HK-2 (cell line): ENCODE measurements at regions not wholly inside any gene's neighbourhood (a gene's known extent, or its start where the extent isn't known, plus 50 kb on each side); places are given as distances from the start of the nearest gene placed in this dataset.
"Not testable (repeated sequence)": the region's sequence is repeated elsewhere in the genome, so short reads cannot be mapped to it uniquely, and the experiment has no call there.

Experiments
- DNase-seq: peaks from one replicate; pipeline ENCODE4 v3.0.0-alpha.2; 2018; ENCODE audit not compliant: unreplicated experiment

DNA sequence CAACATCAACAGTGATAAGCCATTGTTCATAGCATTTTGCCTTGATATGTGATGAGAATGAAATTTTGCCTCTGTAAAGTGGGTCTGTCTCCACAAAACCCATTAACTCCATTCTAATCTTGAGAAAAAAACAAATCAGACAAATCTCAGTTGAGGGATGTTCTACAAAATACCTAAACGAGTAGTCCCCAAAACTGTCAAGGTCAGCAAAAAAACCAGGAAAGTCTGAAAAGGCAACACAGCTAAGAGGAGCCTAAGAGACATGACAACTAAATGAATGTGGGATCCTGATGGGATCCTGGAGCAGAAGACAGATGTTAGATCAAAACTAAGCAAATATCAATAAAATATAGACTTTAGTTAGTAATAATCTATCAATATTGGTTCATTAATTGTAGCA is 431.6 kb upstream of the SPTLC3 start:
- DNase-seq, result no peak

DNA sequence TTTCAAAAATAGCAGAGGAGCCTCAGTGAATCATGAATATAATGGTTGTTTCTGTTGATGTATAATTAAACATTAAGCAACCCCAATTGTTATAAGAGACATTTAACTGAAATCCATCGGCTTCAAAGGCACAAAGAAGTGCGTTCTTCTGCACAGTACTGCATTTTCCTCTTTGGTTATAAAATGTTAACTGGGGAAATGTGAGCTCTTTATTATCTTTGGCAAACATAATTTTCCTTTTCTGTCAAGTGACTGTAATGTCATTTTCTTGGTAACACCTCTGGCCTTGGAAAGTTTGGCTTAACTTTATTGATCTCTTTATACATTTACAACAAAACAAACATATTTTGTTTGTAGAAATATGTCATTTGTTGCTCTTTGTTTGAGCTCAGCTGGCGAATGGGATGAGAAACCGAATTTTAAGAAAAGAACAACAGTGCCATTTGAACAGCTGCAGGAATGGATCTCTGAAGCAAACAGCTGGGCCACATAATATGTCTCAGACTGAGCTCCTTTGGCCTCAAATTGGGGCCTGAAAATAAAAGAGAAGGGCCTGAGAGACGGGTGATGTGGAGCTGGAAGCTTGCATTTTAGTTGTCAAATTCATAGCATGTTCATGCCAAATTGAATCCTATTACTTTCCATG is 427.0 kb upstream of the SPTLC3 start:
- DNase-seq, result no peak

DNA sequence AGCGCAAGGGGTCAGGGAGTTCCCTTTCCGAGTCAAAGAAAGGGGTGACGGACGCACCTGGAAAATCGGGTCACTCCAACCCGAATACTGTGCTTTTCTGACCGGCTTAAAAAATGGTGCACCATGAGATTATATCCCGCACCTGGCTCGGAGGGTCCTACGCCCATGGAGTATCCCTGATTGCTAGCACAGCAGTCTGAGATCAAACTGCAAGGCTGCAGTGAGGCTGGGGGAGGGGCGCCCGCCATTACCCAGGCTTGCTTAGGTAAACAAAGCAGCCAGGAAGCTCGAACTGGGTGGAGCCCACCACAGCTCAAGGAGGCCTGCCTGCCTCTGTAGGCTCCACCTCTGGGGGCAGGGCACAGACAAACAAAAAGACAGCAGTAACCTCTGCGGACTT is 426.1 kb upstream of the SPTLC3 start:
- not testable (repeated sequence) for DNase-seq

DNA sequence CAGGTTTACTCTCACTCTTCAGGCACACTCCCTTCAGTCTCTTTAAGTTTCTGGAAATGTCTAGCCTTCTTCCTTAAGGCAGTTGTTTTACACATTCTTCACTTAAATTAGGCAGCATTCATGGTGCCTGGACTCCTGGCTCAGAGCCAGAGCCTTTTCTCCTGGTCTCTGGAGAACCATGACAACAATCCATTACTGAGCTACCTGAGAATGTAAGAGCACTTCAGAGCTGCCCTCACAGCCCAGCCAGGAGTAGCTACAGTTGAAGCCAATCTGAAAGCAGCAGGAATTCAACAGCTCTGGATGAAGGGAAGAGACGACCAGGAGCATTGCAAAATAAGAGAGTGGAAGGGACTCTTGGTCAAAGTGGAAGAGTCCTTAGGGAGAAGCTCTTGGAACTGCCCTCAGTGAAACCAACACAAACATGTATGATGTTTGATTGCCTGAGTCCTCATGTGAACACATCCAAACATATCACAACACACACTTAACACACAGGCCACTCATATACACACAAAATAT is 416.8 kb upstream of the SPTLC3 start:
- DNase-seq, result no peak

DNA sequence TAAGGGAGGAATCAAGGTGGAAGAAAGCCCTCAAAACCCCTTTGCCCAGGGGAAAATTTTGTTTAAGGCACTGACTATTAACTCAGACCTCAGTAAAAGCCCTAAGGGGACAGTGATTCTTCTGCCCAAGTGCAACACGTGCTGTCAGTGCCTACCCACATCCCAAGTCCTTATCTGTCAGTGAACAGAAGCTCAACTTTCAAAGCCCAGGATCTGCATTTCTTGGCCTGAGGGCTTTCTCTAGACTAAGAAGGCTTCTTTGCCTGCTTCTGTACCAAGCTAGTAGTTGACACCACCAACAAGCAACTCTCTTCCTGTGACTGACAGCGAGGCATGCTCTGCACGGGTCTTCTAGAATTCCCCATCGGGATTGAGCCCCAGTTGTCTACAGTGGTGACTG is 416.0 kb upstream of the SPTLC3 start:
- no peak for DNase-seq

DNA sequence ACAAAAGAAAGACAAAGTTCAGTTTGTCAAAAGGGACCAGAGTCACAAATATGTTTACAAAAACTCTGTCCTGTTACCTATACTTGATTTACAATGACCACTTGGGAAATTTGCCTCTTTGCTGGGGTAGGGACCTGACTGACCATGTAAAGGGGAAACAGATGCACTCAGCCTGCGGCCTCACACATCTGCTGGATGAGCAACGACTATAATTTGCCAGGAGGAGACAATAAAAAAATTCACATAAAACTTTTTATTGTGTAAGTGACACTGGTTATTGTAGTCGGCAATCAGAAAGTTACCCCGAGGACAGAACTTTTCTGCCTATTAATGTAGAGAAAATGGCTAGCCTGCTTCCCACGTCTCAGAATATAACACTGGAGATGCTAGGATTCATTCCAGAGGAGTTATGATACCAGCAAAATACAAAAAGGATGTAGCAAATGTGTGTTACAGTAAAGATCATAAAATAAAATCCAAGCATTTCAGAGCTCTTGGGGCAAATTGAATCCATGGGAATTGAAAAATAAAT is 415.4 kb upstream of the SPTLC3 start:
- DNase-seq, result no peak

DNA sequence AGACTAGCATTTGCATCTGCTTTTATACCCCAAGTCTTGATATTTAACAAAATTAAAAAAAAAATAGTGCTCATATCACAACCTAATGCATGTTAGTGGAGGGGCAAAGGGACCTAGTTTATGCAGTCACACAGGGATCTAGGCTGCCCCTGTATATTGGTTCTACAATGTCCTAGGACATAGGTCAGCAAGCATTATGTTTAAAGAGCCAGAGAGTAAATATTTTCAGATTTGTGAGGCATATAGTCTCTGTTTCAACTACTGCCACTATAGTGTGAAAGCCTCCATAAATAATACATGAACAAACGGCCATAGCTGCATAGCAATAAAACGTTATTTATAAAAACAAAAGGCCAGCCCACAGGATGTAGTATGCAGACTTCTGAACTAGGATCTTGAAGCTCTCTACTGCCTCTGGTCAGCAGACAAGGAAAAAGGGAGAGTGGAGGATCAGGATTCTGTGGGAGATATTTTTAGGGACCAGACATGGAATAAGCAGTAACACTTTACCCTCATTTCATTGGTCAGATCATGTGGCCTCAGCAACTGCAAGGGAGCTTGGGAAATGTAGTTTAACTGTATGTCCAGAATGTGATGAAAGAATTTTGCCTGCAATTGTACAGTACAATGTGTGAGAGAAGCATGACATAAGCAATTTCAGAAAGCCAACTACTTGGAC is 414.2 kb upstream of the SPTLC3 start:
- DNase-seq, result no peak

DNA sequence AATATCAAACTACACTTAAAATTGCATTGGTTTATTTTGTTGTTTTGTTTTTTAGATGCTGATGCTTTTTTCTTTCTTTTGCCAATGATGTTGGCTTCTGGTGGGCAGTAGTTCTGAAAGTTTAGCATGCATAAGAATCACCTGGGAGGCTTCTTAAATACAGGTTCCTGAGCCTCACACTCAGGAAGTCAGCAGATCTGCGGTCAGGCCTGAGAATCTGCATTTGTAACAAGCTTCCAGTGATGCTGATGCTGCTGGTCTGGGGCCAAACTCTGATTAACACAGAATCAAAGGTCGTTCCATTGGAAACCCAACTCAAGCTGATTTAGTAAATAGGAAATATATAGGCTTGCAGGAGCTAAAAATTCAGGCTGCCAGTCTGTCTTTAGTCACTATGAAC is 412.9 kb upstream of the SPTLC3 start:
- DNase-seq, result no peak

DNA sequence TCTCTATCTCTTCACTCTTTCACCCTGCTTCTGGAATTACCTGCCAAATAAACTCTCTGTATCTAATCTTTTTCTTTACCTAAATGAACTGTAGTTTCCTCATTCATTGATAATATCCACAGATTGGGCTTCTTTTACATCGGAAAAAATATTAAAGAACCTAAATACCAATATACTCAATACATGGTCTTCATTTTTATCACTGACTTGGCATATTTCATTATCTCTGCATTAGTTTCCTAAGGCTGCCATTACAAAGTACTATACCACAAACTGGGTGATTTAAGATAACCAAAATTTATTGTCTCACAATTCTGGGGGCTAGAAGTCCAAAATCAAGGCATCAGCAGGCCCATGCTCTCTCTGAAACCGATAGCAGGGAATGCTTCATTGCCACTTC is 411.9 kb upstream of the SPTLC3 start:
- DNase-seq, result no peak

DNA sequence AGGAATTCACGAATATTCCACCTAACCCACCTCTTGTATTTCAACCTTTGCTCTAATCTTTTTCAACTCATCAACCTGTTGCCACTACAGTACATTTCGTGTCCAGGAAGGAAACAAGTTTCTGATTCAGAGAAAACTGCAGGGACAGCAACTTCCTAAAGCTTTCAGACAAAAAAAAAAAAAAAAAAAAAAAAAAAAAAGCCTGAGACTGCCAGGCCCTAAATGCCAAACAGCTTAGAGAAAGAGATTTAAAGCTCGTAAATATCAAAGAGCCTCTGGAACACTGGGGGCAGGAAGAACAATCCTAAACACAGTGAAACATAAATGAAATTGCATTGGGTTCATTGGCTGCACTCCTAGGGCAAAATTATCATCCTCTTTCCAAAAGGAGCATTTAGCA is 411.2 kb upstream of the SPTLC3 start:
- DNase-seq, result no peak

DNA sequence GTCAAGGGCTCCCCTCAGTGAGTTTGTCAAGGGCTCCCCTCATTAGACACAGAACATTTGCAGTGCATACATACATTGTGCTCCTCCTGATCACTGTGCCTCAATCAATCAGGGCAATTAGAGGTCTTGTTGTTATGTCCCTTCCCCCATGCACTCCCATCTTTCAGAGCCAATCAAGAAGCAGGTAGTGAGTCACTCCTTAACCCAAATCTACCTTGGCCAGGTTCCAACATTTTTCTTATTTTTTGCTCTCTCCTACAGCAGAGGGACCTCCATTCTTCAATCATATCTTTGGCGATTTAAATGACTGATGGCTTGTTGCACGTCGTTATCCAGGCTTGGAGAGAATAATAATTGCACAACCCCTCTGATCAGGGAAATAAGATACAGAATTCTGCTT is 409.9 kb upstream of the SPTLC3 start:
- no peak for DNase-seq

DNA sequence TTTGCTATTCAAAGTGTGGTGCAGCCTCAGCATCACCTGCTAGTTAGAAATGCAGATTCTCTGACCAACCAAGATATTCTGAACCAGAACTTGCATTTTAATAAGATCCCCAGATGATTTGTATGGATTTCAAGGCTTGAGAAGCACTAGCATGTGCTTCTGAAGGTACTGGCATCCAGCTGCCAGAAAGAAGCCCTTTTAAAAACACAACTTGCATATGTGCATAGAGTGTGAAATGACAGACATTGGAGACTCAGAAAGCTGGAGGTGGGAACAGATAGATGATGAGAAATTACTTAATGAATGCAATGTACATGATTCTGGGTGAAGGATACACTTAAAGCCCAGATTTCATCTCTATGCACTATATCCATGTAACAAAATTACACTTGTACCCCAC is 409.3 kb upstream of the SPTLC3 start:
- no peak for DNase-seq

DNA sequence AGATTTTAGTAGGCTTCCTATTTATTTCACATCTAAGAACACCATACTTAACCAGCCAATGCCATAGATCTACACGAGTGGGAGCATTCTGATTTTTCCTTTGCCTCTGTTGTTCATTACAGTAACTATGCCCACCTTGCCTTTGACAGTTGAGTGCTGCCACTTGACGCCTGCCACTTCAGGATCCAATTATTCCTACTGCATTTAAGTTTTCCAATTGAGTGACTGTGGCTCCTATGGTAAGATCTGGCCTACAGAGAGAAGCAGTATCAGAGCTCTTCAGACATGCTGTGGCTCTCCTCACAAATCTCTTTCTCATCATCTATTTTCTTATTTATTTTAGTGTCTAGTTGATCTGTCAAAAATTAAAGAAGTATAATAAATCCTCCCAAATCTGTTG is 403.0 kb upstream of the SPTLC3 start:
- DNase-seq, result no peak

DNA sequence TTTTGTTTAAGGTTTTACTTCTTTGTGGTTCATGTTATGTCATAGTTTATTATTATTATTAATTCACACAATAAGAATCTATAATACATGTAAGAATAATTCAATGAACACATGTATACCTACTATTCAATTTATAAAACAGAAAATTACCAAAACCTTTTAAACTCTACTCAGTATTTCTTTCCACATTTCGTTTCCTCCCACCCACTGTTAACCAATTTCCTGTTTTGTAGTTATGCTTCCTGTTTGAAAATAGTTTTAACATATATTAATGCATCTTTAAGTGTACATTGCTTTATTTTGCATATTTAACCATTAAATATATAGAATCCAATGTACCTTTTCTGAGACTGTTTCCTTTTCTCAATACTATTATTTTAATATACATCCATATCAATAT is 397.9 kb upstream of the SPTLC3 start:
- no peak for DNase-seq

DNA sequence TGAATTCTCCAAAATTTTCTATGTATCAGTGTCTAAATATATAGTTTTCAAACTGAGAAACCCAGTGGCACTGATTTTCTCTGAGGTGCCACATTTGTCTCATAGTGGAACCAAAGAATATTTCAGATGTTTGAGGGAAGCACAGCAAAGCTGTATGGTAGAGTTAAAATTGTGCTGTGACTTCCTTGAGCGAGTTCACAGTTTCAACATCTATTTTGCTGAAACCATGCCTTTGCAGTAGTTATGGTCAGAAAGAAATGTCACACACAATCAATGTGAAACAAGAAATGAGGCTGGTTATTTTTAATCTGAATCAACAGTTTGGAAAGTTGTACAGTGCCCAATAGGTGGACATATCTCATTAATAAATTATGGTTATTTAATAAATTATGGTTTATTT is 394.0 kb upstream of the SPTLC3 start:
- DNase-seq, result no peak

DNA sequence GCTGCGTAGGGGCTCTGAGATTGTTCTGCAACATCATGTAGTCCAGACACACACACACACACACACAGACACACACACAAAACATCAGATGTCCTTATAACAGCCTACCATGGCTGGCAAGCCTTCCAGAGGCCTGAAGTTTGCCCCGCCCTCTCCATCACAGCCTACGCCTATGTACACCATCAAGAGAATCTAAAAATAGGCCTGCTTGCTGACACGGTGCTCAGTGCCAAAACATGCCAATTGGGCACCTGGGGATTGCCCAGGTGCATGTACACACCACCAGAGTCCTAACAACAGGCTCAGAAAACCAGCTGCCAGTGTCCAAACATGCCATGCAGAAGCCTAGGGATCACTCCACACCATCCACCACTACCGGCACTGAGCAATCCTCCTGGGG is 391.7 kb upstream of the SPTLC3 start:
- DNase-seq, result no peak

DNA sequence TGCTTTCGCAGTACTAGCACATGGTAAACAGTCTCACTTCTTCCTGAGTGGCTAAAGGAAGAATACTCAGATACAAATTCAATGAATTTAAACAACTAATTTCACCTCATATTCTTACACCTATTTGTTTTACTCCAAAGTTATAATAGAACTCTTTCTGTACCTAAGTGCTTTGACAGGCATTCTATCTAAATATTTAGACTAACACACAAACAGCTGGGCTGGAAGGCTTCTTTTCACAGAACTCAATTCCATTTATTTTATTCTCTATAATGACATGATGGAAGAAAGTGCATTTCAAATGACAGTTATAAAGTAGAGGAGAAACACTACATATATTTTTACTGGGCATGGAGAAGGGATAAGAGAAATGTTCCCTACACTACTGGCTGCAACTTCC is 384.9 kb upstream of the SPTLC3 start:
- DNase-seq, result no peak

DNA sequence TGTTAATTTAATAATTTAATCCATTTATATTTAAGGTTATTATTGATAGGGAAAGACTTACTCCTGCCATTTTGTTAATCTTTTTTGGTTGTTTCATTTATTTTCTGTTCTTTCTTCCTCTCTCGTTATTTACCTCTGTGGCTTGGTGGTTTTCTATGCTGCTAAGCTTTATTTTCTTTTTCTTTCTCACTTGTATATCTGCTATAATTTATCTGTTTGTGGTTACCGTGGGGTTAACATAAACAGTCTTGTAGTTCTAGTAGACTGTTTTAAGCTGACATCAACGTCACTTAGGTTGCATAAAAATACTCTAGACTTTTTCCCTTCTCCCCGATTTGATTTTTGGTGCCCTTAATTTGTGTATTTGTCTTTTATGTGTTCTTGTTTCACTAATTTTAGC is 381.3 kb upstream of the SPTLC3 start:
- DNase-seq, result no peak

DNA sequence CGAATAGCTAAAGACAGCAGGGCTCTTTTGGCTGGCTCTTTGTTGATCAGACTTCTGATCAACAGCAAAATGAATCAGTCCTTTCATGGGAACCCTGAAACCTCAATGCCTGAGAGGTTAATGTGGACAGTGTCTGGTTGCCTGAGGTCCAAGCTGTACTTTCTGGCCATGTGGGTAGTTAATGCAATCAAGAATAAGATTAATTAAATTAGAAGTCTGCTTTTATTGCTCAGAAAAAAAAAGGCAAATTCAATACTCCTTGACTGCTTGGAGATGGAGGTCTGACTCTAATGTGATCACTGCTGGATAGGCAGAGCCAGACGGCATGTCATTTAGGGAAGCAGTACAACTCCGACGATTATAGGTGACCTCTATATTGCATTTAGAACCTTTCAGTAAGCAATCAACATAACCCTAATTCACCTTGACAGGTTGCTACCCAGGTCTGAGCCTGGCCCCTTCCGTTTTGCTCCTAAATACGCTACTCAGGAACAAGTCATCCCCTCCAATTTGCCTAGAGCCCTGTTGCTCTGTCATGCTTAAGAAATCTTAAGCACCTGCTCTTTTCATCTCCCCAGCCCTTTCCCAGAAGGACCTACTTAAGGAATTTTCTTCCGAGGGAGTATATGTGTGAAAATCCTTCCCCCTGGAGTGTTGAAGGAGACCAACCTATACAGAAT is 370.0 kb upstream of the SPTLC3 start:
- DNase-seq, result no peak

DNA sequence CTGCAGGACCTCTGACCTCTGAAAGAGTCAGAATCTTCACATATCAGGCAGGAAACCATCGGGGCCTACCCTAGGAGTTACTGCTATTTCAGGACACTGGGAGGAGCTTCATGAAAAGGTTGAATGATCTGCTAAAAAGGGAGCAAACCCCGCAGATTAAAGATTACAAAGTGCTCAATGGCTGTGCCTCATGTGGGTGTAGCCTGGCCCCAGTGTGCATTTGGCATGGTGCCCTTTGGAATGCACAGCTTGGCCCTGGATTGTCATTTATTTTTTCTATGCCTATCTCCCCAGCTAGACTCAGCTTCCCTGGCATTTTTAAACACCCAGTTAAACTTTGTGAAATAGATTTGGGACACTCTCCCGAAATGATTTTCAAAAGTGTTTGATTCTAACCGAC is 368.5 kb upstream of the SPTLC3 start:
- DNase-seq, result no peak

DNA sequence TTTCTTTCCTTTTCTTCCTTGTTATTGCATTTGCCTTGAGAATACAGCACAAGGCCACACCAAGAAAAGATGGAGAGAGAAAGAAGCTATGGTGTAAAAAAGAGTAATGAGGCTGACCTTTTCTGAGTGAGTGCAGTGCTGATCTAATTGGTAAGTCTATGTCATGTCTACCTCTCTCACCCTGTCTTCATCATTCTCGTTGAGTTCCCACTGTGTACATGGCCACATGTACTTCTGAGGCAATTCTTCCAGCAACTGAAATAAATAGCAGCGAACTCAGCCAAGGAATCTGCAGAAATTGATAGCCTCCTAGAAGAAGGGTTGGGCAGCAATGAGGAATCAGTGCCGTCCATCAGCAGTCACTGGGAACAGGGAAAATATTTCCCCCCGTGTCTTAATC is 367.2 kb upstream of the SPTLC3 start:
- DNase-seq, result no peak

DNA sequence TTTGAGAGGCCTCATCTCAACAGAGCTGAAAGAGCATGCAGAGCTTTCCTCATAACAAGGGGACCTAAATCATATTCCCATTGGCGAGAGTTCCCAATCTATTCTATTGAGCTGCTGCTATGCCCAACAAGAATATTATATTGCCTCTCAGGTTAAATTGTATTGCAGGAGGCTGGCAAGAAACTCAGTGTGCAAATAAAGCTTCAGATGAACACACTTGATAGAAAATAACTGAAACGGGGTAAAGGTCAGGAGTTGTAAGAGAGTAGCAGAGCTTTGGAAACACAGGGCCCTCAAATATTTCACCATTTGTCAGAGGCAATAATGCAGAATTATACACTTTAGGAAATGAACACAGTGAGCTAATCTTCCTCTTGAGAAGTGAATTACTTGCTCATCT is 364.3 kb upstream of the SPTLC3 start:
- no peak for DNase-seq

DNA sequence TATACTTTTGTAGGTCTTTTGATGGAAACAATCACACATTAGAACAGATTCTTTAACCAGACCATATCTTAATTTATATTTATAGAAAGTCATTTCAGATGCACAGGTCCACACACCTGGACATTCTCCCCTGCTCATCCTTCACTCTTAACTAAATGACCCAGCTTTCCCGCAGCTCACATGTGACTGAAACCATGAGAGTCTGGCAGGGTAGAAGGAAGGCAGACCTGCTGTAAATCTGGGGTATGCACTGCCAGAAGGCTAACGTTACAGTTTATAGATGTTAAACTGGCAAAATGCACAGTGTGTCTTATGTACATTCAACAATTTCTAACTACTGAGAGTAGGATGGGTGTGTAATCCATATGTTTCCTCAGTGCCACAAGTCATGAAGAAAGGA is 359.5 kb upstream of the SPTLC3 start:
- no peak for DNase-seq
